Ishikawa (cell line): ENCODE measurements at regions not wholly inside any gene's neighbourhood (a gene's known extent, or its start where the extent isn't known, plus 50 kb on each side); places are given as distances from the start of the nearest gene placed in this dataset.

Experiments used
- EP300 ChIP-seq: IDR thresholded peaks from 2 replicates; pipeline ENCODE4 v1.6.1; 2012; ENCODE audit warnings: borderline replicate concordance
- MAX ChIP-seq: IDR thresholded peaks from 2 replicates; pipeline ENCODE4 v1.6.1; 2012
- TAF1 ChIP-seq: IDR thresholded peaks from 2 replicates; pipeline ENCODE4 v1.6.1; 2012; ENCODE audit warnings: low read depth, mild to moderate bottlenecking

DNA sequence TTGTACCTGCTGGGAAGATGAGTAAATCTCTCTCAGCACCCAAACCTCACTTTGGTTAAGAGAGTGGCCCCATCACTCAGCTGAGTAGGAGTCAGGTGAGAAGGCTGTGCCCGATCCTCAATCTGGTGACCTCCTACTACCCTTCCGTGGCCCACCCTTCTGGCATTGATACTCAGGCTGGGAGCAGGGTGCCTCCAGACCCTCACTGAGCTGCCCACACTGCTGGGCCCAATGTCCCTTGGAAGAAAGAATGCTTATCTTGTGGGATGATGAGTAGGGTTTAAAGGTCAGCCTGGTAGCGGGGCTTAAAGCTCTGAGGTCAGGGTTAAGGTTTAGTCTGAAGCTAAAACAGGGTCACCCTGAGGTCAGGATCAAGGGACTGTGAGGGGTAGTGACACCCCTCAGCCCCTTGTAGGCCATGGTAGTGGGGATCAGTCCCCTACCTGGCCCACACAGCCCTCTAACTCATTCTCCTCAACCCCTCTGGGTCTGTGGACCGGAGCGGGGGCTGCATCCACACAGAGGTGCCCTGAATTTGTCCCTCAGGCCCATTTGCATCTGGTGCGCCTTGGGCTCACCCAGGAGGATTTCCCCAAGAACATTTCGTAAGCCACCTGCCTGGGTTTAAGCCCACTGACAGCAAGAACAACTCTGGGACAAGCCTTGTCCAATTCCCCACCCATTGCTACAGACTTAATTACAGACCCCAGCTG, 123.8 kb downstream of the CYP26B1 start:
- no peak for TF ChIP-seq TAF1
- TF ChIP-seq EP300 = no peak
- no peak for TF ChIP-seq MAX
